Dermis blood vessel endothelial cell (primary cell): ENCODE measurements at regions not wholly inside any gene's neighbourhood (a gene's known extent, or its start where the extent isn't known, plus 50 kb on each side); places are given as distances from the start of the nearest gene placed in this dataset.

Experiments used
- DNase-seq: peaks from one replicate; pipeline ENCODE4 v3.0.0; 2010

DNA sequence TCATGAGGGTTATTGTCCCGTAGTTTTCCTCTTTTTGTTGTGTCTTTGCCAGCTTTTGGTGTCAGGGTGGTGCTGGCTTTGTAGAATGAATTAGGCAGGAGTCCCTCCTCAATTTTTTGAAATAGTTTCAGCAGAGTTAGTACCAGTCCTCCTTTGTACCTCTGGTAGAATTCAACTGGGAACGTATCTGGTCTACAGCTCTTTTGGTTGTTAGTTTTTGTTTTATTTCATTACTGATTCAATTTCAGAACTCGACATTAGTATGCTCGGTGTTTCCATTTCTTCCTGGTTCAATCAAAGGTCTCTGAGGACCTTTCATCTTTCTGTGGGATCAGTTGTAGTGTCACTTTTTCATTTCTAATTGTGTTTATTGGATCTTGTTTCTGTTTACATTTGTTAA, 1237.0 kb upstream of the PCDH9 start:
- no peak for DNase-seq

DNA sequence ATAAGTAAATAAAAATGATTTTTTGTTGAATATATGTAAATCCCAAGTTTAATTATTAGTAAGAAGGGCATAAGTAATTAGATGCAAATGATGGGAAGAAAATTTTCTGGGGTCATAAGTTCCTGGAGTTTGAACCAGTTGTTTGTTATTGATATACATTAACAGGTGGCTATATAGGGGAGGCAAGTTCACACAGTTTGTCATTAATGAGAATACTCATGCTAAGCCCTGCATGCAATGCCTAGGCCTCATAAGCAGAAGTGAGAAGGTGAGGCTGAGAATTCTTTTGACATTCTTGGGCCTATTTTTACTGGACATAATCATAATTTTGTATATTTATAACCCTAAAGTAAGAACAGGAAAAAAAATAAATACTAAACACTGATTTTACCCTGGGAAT, 1210.7 kb upstream of the PCDH9 start:
- DNase-seq, result no peak

DNA sequence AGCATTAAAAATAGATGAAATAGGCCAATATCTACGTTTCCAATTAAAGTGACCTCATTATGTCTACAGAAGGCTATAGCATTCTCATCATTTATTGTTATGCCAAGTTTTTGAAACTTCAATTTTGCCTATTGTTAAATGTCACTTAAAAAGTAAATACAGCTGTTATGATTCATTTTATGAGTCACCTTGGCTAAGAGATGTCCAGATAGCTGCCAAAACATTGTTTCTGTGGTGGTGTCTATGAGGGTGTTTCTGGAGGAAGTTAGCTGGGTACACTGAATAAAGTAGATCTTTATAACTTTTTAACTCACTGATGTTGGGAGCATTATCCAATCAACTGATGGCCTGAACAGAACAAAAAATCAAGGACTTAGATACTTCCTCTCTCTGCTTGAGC, 1209.7 kb upstream of the PCDH9 start:
- DNase-seq, result no peak

DNA sequence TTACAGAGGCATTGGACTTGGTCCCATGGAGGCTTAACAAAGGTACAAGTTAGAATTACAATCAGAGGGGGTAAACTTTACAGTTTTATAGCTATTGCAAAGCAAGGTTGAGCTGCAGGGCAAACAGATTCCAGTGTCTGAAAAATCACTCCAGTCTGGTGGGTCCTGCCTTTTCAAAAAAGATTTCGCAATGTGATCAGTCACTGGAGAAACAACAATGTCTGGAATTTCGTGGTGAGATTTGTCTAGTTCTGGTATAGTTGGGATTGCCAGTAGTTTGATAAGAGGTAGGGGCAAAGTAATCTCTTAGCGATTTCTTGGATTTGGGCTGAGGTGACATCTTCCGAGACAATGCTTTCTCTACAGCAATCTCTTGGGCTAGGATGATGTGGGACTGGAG, 1198.2 kb upstream of the PCDH9 start:
- DNase-seq, result no peak

DNA sequence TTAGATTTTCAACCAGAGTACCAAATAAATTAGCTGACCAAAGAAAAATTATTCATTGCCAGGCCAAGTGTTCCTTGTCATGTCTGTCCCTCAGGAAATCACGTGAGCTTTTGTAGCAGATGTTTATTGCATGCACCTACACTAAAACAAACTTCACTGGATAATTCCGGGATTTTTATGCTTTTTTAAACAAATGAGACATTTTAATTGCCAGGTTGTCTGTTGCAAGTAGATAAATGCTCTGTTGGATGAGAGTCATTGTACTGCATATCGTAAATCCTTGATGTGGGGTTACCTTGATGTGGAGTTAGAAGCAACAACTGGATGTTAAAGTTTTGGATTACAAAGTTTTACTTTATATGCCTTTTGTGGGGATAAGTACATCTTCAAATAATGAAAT, 1187.7 kb upstream of the PCDH9 start:
- no peak for DNase-seq

DNA sequence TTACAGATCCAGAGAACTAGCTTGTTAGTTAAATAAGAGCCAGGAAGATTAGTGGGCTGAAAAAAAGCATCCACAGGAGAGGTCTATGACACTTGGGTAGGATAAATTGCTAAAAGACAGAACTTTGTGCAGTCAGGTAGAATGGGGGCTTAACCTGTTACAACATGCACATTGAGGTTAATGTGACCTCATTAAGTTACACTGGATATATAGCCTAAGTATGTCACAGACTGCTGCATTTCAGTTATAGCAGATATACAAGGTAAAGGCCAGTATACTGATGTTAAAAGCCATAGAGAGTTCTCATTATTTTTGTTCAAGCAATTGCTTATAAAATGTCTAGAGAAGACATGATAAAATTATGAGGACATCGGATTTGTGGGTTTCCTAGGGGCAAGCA, 1179.9 kb upstream of the PCDH9 start:
- no peak for DNase-seq

DNA sequence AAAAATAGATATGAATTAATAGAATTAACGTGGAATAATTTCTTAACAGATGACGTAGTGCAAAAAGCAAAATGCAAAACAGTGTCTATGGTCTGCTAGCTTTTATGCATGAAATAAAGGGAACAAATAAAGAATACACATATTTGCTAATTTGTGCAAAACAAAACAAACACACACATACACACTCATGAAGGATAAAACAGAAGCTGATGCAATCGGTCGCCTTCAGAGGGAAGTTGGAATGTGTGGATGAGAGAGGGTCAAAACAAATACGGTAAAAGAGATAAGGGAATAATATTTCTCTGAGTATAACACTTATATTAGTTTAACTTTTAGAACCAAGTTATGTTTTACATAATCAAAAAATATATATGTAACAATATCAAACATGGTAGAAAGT, 1160.9 kb upstream of the PCDH9 start:
- no peak for DNase-seq

DNA sequence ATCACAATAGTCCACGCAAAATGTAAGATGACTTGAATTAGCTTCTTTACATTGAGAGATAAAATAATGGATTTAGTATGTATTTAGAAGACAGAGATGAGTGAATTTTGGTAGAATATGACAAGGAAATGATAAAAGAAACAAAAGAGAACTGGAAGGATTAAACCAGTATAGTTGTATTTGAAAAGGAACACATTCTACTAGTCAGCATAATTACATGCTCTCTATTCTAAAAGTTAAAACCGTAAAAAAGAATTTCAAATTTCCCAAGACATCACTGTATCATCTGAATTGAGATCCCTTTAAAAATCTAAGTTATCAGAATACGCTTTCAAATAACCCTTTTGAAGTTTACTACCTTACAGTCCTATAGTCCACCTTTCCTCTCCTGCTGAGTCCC, 1156.7 kb upstream of the PCDH9 start:
- DNase-seq, result no peak

DNA sequence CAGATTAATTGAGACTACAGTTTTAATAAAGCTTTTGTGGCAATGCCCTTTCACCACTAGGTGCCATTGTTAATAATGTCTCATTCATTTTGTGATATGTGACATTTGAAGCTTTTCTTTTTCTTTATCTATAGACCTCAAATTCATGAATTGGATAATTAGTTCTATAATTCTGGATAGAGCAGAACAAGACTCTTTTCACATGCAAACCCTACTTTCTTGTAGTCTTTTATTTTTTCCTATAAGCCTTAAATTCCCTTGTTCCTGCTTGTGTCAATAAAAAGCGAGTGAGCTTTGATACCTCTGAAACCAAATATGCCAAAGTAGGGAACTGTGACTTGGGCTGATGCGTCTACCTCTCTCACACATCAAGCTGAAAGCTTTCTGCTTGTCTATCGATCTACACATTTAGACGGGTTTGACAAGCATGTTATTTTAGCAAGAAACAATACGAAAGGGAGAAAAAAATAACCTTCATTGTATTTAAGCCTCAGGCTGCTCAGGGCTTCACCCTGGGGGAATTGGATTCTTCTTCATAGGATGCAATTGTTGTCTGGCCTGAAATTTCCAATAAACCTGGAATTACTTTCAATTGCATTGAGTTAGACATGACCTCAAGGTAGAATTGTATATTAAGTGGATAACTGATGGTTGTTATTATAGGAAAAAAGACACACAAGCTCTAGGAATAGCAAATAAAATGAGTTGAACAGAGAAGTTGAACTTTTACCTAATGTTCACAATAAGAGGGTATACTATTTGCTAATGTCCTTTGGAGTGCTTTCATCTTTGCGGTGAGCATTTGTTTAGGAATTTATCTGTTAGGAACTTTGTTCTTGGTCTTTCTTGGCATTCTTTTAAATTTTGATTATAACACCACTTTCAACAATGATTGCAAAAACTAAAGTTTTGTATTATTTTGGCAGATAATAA, 1150.2 kb upstream of the PCDH9 start:
- no peak for DNase-seq

DNA sequence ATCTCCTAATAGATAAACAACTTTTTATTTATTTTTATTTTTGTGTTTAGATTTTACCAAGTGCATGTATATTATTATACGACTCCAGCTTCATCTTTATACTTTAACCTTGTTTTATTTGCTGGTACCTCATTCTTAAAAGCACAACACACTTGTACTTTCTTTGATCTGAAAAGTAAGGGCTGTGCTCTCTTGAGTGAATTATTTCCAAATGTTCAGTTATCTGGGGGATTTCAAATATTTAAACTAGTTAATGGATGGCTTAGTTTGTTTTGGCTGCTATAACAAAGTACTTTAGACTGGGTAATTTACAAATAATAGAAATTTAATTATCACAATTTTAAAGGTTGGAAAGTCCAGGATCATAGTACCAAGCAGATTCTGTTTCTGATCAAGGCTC, 1148.2 kb upstream of the PCDH9 start:
- DNase-seq, result no peak

DNA sequence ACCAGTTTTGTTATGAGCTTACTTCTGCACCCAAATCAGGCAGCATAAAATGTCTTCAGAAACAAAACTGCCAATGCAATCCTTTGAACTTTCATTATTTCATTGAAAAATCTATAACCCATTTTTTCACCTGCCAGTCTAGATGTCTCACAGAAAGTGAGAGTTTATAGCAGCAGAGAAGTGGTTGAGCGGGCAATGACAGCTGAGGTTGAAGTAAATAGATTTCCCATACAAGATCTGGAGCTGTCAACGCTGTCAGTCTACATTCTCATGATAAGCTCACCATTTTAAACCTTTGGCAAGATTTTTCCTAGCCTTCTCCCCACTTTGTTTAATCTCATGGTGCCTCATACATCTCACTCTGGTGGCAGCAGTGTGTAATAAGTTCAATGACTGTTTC, 1144.9 kb upstream of the PCDH9 start:
- DNase-seq, result no peak

DNA sequence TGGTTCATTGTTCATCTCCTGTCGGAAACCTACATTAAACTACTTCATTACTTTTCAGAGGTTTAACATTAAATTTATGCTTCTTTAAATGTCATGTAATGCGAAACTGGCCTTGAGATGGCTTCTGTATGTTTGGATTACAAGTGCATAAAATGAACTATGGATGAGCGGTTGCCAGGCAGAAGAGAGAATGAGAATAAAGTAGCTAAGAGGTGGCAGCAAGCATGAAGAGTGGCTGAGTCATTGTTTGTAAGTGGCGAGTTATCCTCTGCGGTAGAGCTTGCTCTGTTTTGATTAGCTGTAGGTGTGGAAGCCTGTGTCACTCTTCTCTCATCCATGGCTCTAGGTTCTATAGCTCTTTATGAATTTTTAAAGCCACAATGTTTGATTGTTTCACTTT, 1139.6 kb upstream of the PCDH9 start:
- DNase-seq, result no peak

DNA sequence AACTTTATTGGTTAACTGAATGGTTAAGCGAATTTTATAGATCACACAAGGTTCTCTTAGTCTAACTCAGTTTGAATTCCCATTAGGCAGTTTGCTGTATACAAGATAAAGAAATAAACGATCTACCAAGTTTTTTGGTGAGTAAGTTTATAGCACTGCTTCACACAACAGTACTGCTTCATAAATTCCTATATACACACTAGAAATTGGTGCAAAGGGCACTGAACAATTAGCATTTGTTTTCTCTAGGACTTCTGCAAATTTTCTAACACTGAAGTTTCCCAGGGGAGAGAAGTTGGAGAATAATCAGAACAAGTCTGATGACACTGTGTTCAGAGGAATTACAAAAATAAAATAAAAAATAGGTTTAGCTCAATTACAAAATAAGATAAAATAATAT, 1138.8 kb upstream of the PCDH9 start:
- no peak for DNase-seq

DNA sequence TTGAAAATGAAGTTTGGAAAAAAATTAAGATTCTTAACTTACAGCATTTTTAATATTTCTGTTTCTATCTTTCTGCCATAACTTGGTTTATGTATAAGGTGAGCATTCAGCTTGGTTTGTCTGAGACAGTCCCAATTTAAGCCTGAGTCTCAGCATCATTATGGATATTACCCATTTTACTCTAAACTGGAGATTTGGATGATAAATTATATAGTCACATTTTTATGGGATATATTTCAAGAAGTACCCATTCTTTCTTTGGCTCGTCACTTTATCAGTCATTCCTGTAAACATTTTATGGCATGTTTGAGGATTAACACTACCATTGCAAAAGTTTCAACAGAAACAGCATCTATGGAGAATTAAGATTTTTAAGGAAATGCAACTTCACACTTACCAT, 1129.0 kb upstream of the PCDH9 start:
- DNase-seq, result no peak

DNA sequence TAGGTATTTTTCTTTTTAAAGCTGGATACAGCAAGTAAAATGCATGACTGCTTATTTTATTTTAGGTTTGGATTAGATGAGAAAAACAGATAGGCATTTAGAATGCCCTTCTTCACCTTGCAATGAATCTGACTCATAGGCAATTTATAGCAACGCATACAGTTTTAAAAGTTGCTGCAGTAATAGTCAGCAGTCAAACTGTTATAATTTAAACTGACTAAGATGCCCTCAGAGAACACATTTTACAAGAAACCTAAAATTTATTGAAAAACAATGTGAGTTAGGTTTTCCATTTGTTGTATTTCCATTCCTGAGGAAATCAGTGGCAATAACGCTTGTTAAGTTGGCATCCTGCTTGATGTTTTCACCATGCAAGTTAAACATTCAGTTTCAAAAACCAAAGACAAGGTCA, 1128.2 kb upstream of the PCDH9 start:
- DNase-seq, result no peak

DNA sequence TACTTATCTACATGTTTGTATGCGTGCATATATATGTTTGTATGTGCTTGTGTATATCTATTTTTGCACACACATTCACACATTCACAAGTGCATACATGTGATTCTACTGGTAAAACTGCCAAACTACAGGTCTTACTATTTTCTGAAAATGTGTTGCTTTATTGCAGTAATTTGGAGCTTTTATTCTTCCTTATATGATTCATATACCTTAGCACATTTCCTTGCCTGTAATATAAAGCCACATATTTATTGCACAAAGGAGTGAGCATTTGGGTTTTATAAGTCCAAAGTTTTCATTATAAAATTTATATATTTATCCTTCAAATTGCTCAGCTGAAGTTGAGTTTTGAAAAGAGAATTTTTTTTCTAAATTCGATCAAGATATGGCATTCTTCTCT, 1120.4 kb upstream of the PCDH9 start:
- DNase-seq, result no peak

DNA sequence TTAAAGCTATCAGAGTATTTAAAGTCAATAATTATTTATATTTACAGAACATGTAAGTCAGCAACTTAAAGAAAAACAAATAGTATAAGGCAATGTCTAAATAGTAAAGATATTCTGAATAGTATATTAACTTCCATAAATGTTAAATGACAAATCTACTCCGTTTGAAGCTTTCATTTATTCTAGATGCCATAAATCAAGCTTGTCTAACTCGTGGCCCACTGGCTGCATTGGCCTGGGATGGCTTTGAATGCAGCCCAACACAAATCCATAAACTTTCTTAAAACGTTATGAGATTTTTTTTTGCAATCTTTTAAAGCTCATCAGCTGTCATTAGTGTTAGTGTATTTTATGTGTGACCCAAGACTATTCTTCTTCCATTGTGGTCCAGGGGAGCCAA, 1117.1 kb upstream of the PCDH9 start:
- no peak for DNase-seq

DNA sequence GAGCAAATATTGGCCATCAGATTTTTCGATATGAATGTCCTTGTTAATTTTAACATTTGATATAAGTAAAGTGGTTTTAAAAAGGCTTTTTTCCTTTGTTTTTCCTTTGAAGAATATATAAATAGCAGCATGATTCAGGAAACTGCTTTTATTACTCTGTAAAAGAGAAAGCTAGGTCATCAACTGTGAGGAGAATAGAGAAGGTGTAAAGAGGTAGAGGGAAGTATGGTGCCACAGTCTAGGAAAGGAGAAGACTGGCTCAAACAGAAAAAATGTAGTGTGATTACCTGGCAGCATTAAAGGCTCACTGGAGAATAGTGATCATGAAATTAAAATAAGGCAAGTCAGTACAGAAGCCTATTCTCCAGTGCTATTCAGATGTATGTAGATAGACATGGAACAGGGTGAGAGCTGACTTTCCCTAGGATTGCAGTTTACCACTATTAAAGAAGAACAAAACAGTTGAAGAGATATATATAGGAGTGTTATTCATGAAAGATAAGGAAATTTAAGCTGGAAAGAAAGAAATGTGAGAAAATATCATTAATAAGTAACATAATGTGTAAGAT, 1115.9 kb upstream of the PCDH9 start:
- DNase-seq, result no peak

DNA sequence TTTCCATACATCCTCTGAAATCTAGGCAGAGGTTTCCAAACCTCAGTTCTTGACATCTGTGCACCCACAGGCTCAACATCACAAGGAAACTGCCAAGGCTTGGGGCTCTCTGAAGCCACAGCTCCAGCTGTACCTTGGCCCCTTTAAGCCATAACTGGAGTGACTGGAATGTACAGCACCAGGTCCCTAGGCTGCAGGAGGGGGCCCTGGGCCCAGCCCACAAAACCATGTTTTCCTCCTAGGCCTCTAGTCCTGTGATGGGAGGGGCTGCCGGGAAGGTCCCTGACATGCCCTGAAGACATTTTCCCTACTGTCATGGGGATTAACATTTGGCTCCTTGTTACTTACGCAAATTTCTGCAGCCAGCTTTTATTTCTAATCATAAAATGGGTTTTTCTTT, 1093.0 kb upstream of the PCDH9 start:
- no peak for DNase-seq

DNA sequence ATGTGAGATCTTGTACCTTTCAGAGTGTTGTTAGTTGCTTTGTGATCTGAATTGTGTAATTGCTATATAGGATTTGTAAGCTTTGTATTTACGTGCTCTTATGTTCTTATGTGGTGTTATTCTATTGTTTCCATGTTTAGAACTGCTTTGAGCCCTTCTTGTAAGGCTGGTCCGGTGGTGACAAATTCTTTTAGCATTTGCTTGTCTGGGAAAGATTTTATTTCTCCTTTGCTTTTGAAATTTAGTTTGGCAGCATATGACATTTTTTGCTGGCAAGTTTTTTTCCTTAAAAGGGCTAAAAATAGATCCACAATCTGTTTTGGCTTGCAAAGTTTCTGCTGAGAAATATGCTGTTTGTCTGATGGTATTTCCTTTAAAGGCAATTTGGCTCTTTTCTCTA, 1089.2 kb upstream of the PCDH9 start:
- no peak for DNase-seq

DNA sequence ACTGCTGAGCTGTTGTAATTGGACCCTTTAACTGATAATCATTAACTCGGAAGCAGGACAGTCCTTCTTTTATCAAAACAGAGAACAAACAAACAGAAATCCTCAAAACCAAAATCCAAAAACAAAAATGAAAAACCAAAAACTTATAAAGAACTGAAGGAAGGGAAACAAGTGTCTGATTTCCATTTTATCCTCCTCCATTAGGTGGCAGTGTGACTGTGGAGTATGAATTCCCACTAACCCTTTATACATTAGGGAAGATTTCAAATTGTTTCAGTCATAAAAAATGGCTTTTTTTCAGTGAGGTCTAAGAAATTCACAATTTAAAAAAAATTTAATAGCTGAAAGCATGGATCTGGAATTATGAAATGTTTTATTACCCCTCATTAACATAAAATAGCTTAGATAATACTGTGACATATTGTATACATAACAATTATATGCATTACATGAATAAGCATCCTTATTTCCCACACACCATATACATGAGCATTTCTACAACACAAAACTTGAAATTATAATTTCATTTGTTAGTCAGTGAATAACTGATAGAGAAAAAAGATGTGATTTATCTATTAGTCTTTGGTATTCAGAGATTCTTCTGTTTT, 1074.3 kb upstream of the PCDH9 start:
- peak; percentile 17 for DNase-seq

DNA sequence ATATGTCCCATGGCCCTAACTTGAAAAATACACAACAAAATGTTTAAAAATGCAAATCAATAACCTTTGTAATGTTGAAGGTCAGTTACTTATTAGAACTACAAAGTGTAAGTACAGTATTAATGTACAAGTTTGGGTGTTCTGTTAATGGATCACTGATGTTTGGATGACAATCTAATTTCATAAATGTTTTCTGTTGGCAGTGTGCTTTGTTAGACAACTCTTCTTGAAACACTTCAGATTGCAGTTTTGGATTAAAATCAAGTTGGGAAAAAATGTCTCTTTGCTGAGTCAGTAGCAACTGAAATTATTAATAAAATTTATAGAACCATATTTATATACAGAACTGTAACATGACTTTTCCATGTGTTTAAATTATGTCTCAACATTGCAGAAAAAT, 1063.5 kb upstream of the PCDH9 start:
- no peak for DNase-seq

DNA sequence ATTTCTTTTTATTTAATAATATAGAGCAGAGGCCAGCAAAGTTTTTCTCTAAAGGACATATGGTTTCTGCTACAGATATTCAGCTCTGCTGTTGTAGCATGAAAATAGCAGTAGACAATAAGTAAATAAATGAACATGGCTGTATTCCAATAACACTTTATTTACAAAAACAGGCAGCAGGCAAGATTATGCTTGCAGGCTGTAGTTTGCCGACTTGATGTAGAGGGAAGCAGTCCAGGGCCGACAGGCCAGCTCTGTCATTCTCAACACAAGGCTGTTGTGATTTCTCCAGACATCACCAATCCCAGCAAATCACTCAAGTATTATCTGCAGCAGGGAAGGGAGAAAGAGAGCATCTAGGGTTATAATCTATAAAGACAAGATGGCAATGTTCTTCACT, 1062.5 kb upstream of the PCDH9 start:
- no peak for DNase-seq

DNA sequence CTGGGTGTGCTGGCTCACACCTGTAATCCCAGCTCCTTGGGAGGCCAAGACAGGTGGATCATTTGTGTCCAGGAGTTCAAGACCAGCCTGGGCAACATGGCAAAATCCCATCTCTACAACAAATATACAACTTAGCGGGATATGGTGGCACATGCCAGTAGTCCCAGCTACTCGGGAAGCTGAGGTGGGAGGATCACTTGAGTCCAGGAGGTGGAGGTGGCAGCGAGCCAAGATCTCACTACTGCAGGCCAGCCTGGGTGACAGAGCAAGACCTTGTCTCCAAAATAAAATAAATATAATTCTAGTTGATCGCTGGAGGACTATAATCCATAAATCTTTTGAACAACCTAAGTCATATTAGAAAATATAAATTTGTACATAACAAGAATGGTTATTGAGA, 1061.5 kb upstream of the PCDH9 start:
- no peak for DNase-seq
